ENCODE measurements at regions not wholly inside any gene's neighbourhood (a gene's known extent, or its start where the extent isn't known, plus 50 kb on each side); places are given as distances from the start of the nearest gene placed in this dataset.

DNA sequence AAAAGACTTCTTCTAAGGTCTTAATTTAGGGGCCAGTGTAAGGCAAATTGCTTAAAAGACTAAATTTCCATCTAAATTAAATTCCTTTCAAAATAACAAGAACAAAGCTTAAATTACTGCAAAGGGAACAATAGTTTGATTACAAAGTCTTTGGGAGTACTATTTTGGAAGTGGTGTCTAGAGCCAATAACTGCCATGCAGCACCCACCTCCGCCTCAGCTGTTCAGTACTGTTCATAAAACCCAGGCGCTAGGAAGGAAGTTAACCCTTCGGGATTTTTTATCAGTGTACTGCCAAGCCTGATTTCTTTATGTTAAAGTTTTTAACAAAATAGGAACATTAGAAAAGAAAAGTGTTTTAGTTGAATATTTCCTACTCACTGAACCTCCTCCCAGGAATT is 210.1 kb downstream of the LIG4 start:
- H4K8ac ChIP-seq (ENCODE audit: low read length) = no peak overlapping the region
- H3K9ac ChIP-seq (ENCODE audit: low read length) = no peak overlapping the region
- 77% methylated on average over 2 of the region's 3 CpGs for WGBS
- no peak overlapping the region for H2BK120ac ChIP-seq (ENCODE audit: low read depth, low read length)
- no peak overlapping the region for H3K4me2 ChIP-seq (ENCODE audit: low read length, poor library complexity, severe bottlenecking)
- no peak overlapping the region for H2BK5ac ChIP-seq (ENCODE audit: low read depth, low read length, poor library complexity, severe bottlenecking)
- H3K18ac ChIP-seq (ENCODE audit: low read depth in 1 of 2, low read length in 2 of 2) = no peak overlapping the region
- no peak overlapping the region for H3K23ac ChIP-seq (ENCODE audit: low read length in 2 of 2)
- DNase-seq = no peak
- no peak overlapping the region for H3K27ac ChIP-seq (ENCODE audit: low read length, poor library complexity, severe bottlenecking)
- no peak overlapping the region for H3K4me3 ChIP-seq (ENCODE audit: insufficient read depth in 1 of 2, low read depth in 1 of 2, low read length in 2 of 2)
- H2AFZ ChIP-seq (ENCODE audit: low read depth, low read length) = no peak overlapping the region
- no peak overlapping the region for H2BK15ac ChIP-seq (ENCODE audit: low read depth, poor library complexity, severe bottlenecking)
- no peaks in the 10 kb centered on the region for H3K79me1 ChIP-seq (replicated peaks; ENCODE audit: low read length, poor library complexity, severe bottlenecking)
- no peak overlapping the region for H2AK5ac ChIP-seq (ENCODE audit: low read length, severe bottlenecking)
- no peak overlapping the region for H3K4ac ChIP-seq (ENCODE audit: low read depth in 1 of 2, low read length in 2 of 2)
- H4K91ac ChIP-seq (ENCODE audit: low read length) = no peak overlapping the region
- no peak overlapping the region for H2BK12ac ChIP-seq (ENCODE audit: low read length in 2 of 2)
- no peaks in the 10 kb centered on the region for H3K4me1 ChIP-seq (ENCODE audit: control insufficient read depth, insufficient read depth, low read depth, low read length)
- no peak overlapping the region for H3K14ac ChIP-seq (ENCODE audit: low read length in 2 of 2)
- no peaks in the 10 kb centered on the region for H3K27me3 ChIP-seq (ENCODE audit: control insufficient read depth in 1 of 2, insufficient read depth in 1 of 2, low read length in 2 of 2)
- peaks cover 14% of the 10 kb centered on the region for H3K9me3 ChIP-seq (ENCODE audit: control insufficient read depth, low read length)
- no peaks in the 10 kb centered on the region for H3K36me3 ChIP-seq (ENCODE audit: control insufficient read depth in 1 of 2, insufficient read depth in 2 of 2, low read depth in 1 of 2, low read length in 2 of 2)

GRCh38 chr13:108003626-108004025 is 211.7 kb downstream of the LIG4 start:
- Histone ChIP-seq H4K91ac (ENCODE audit: low read length) (no peak overlapping the region), H3K18ac (ENCODE audit: low read depth in 1 of 2, low read length in 2 of 2) (no peak overlapping the region), H3K14ac (ENCODE audit: low read length in 2 of 2) (no peak overlapping the region), H3K4me3 (ENCODE audit: insufficient read depth in 1 of 2, low read depth in 1 of 2, low read length in 2 of 2) (no peak overlapping the region), H2BK120ac (ENCODE audit: low read depth, low read length) (no peak overlapping the region), H3K27me3 (ENCODE audit: control insufficient read depth in 1 of 2, insufficient read depth in 1 of 2, low read length in 2 of 2) (no peaks in the 10 kb centered on the region), H2BK15ac (ENCODE audit: low read depth, poor library complexity, severe bottlenecking) (no peak overlapping the region), H3K9ac (ENCODE audit: low read length) (no peak overlapping the region), H3K23ac (ENCODE audit: low read length in 2 of 2) (no peak overlapping the region), H3K4me1 (ENCODE audit: control insufficient read depth, insufficient read depth, low read depth, low read length) (no peaks in the 10 kb centered on the region), H3K4ac (ENCODE audit: low read depth in 1 of 2, low read length in 2 of 2) (no peak overlapping the region), H4K8ac (ENCODE audit: low read length) (no peak overlapping the region), H3K4me2 (ENCODE audit: low read length, poor library complexity, severe bottlenecking) (no peak overlapping the region), H2BK5ac (ENCODE audit: low read depth, low read length, poor library complexity, severe bottlenecking) (no peak overlapping the region), H3K9me3 (ENCODE audit: control insufficient read depth, low read length) (peaks cover 21% of the 10 kb centered on the region), H2AFZ (ENCODE audit: low read depth, low read length) (no peak overlapping the region), H3K36me3 (ENCODE audit: control insufficient read depth in 1 of 2, insufficient read depth in 2 of 2, low read depth in 1 of 2, low read length in 2 of 2) (no peaks in the 10 kb centered on the region), H3K27ac (ENCODE audit: low read length, poor library complexity, severe bottlenecking) (no peak overlapping the region), H2AK5ac (ENCODE audit: low read length, severe bottlenecking) (no peak overlapping the region), H2BK12ac (ENCODE audit: low read length in 2 of 2) (no peak overlapping the region), H3K79me1 (replicated peaks; ENCODE audit: low read length, poor library complexity, severe bottlenecking) (no peaks in the 10 kb centered on the region)
- 41% methylated on average over 2 of the region's 3 CpGs for WGBS
- no peak for DNase-seq

- Histone ChIP-seq H3K14ac (ENCODE audit: low read length in 2 of 2) (no peak overlapping the region), H4K8ac (ENCODE audit: low read length) (no peak overlapping the region), H3K18ac (ENCODE audit: low read depth in 1 of 2, low read length in 2 of 2) (no peak overlapping the region), H3K9me3 (ENCODE audit: control insufficient read depth, low read length) (peaks cover 14% of the 10 kb centered on the region), H3K36me3 (ENCODE audit: control insufficient read depth in 1 of 2, insufficient read depth in 2 of 2, low read depth in 1 of 2, low read length in 2 of 2) (no peaks in the 10 kb centered on the region), H2BK12ac (ENCODE audit: low read length in 2 of 2) (no peak overlapping the region), H3K9ac (ENCODE audit: low read length) (no peak overlapping the region), H3K4me3 (ENCODE audit: insufficient read depth in 1 of 2, low read depth in 1 of 2, low read length in 2 of 2) (no peak overlapping the region), H3K4ac (ENCODE audit: low read depth in 1 of 2, low read length in 2 of 2) (no peak overlapping the region), H2AFZ (ENCODE audit: low read depth, low read length) (no peak overlapping the region), H3K4me2 (ENCODE audit: low read length, poor library complexity, severe bottlenecking) (no peak overlapping the region), H3K27me3 (ENCODE audit: control insufficient read depth in 1 of 2, insufficient read depth in 1 of 2, low read length in 2 of 2) (no peaks in the 10 kb centered on the region), H2BK15ac (ENCODE audit: low read depth, poor library complexity, severe bottlenecking) (no peak overlapping the region), H4K91ac (ENCODE audit: low read length) (no peak overlapping the region), H3K4me1 (ENCODE audit: control insufficient read depth, insufficient read depth, low read depth, low read length) (no peaks in the 10 kb centered on the region), H2AK5ac (ENCODE audit: low read length, severe bottlenecking) (no peak overlapping the region), H2BK120ac (ENCODE audit: low read depth, low read length) (no peak overlapping the region), H3K23ac (ENCODE audit: low read length in 2 of 2) (no peak overlapping the region), H3K27ac (ENCODE audit: low read length, poor library complexity, severe bottlenecking) (no peak overlapping the region), H3K79me1 (replicated peaks; ENCODE audit: low read length, poor library complexity, severe bottlenecking) (no peaks in the 10 kb centered on the region), H2BK5ac (ENCODE audit: low read depth, low read length, poor library complexity, severe bottlenecking) (no peak overlapping the region)
- 75% methylated on average over 3 of the region's 3 CpGs for WGBS
- DNase-seq = no peak
Observed at GRCh38 chr13:108000998-108001397, 214.3 kb downstream of the LIG4 start.

- Histone ChIP-seq H3K18ac (ENCODE audit: low read depth in 1 of 2, low read length in 2 of 2) (no peak overlapping the region), H3K79me1 (replicated peaks; ENCODE audit: low read length, poor library complexity, severe bottlenecking) (no peaks in the 10 kb centered on the region), H3K27ac (ENCODE audit: low read length, poor library complexity, severe bottlenecking) (no peak overlapping the region), H2BK15ac (ENCODE audit: low read depth, poor library complexity, severe bottlenecking) (no peak overlapping the region), H3K14ac (ENCODE audit: low read length in 2 of 2) (no peak overlapping the region), H2AFZ (ENCODE audit: low read depth, low read length) (no peak overlapping the region), H3K9ac (ENCODE audit: low read length) (no peak overlapping the region), H4K8ac (ENCODE audit: low read length) (no peak overlapping the region), H3K23ac (ENCODE audit: low read length in 2 of 2) (no peak overlapping the region), H3K4me1 (ENCODE audit: control insufficient read depth, insufficient read depth, low read depth, low read length) (no peaks in the 10 kb centered on the region), H3K4me3 (ENCODE audit: insufficient read depth in 1 of 2, low read depth in 1 of 2, low read length in 2 of 2) (no peak overlapping the region), H2BK120ac (ENCODE audit: low read depth, low read length) (no peak overlapping the region), H4K91ac (ENCODE audit: low read length) (no peak overlapping the region), H3K9me3 (ENCODE audit: control insufficient read depth, low read length) (peaks cover 14% of the 10 kb centered on the region), H3K27me3 (ENCODE audit: control insufficient read depth in 1 of 2, insufficient read depth in 1 of 2, low read length in 2 of 2) (no peaks in the 10 kb centered on the region), H2BK12ac (ENCODE audit: low read length in 2 of 2) (no peak overlapping the region), H2AK5ac (ENCODE audit: low read length, severe bottlenecking) (no peak overlapping the region), H2BK5ac (ENCODE audit: low read depth, low read length, poor library complexity, severe bottlenecking) (no peak overlapping the region), H3K4ac (ENCODE audit: low read depth in 1 of 2, low read length in 2 of 2) (no peak overlapping the region), H3K36me3 (ENCODE audit: control insufficient read depth in 1 of 2, insufficient read depth in 2 of 2, low read depth in 1 of 2, low read length in 2 of 2) (no peaks in the 10 kb centered on the region), H3K4me2 (ENCODE audit: low read length, poor library complexity, severe bottlenecking) (no peak overlapping the region)
- no peak for DNase-seq
- WGBS = 75% methylated on average over 2 of the region's 3 CpGs
Observed at GRCh38 chr13:107999751-108000150, 215.6 kb downstream of the LIG4 start.

All from mesenchymal stem cell (in vitro differentiated cells and primary cell).